ENCODE measurements at regions not wholly inside any gene's neighbourhood (a gene's known extent, or its start where the extent isn't known, plus 50 kb on each side); places are given as distances from the start of the nearest gene placed in this dataset.

- Histone ChIP-seq H3K4me3 (ENCODE audit: low read length) (peak overlapping the region; percentile 87), H3K9me3 (ENCODE audit: low read length) (peaks cover 7% of the 10 kb centered on the region), H3K27me3 (ENCODE audit: insufficient read depth, low read length, poor library complexity, severe bottlenecking) (no peaks in the 10 kb centered on the region), H3K36me3 (ENCODE audit: insufficient read depth, low read length) (no peaks in the 10 kb centered on the region), H3K4me1 (ENCODE audit: insufficient read depth, low read length) (peaks cover 17% of the 10 kb centered on the region), H3K27ac (ENCODE audit: low read depth, low read length) (peak overlapping the region; percentile 72)
- Mint-ChIP-seq H3K4me3 (no peak overlapping the region), H3K36me3 (peaks cover 0 to 2% (median 0%) of the 10 kb centered on the region in 3 donors), H3K27me3 (no peaks in the 10 kb centered on the region), H3K27ac (no peak overlapping the region), H3K9me3 (no peaks in the 10 kb centered on the region), H3K4me1 (peaks cover 0 to 7% (median 7%) of the 10 kb centered on the region in 3 donors)
- ChIA-PET POLR2A (interaction anchor here (1.0 to 6.0 kb wide), 11 partner anchors 8 to 66 kb away, joined by 4 to 100 read pairs (median 9); a partner anchor contains a TSS), CTCF (interaction anchor here (1.0 to 6.4 kb wide), 7 partner anchors 7 to 66 kb away, joined by 3 to 32 read pairs (median 11); a partner anchor contains a TSS)
- DNase-seq = no peak
These were observed 138.0 kb downstream of the HFE start for GRCh38 chr6:26224940-26225847.

GRCh38 chr6:26225848-26226578, 138.8 kb downstream of the HFE start:
- H3K4me1 Mint-ChIP-seq = peaks cover 0 to 7% (median 7%) of the 10 kb centered on the region in 3 donors
- POLR2A ChIA-PET = interaction anchor here (0.6 to 6.0 kb wide), 8 partner anchors 7 to 47 kb away, joined by 4 to 100 read pairs (median 8); a partner anchor contains a TSS

DNA sequence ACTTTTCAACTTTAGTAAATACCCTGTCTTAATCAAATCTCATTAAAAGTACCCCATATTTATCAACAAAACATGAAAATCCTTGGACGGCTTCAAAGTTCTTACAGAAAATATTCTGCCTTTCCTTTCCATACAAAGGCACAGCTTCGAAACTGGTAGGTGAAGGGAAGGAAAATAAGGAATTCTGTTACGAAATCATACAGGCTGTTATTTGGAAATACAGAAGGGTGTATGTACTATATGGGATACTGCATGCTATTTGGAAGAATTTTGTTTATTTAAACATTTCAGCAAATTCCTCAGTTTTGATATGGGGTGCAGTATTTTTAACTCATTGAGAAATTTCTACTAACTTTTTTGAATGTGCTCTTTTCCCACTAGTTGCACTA, 138.4 kb upstream of the BTN3A2 start:
- H3K27me3 ChIP-seq (ENCODE audit: insufficient read depth, low read length, poor library complexity, severe bottlenecking) = no peaks in the 10 kb centered on the region
- Mint-ChIP-seq H3K4me3 (peak overlapping the region in 2 of 7 donors; percentile 61 to 70), H3K27ac (peak overlapping the region in 1 of 8 donors; percentile 19), H3K36me3 (peaks cover 0 to 2% (median 0%) of the 10 kb centered on the region in 3 donors), H3K27me3 (no peaks in the 10 kb centered on the region), H3K4me1 (peaks cover 0 to 7% (median 7%) of the 10 kb centered on the region in 3 donors), H3K9me3 (no peaks in the 10 kb centered on the region)
- no peak overlapping the region for H3K4me3 ChIP-seq (ENCODE audit: low read length)
- peaks cover 7% of the 10 kb centered on the region for H3K9me3 ChIP-seq (ENCODE audit: low read length)
- ChIA-PET CTCF (interaction anchor here (1.5 to 6.4 kb wide), 4 partner anchors 11 to 38 kb away, joined by 3 to 32 read pairs (median 14); a partner anchor contains a TSS), POLR2A (interaction anchor here (0.6 to 6.0 kb wide), 5 partner anchors 10 to 47 kb away, joined by 3 to 45 read pairs (median 6); a partner anchor contains a TSS)
- no peaks in the 10 kb centered on the region for H3K36me3 ChIP-seq (ENCODE audit: insufficient read depth, low read length)
- H3K4me1 ChIP-seq (ENCODE audit: insufficient read depth, low read length) = peaks cover 17% of the 10 kb centered on the region
- no peak for DNase-seq
- H3K27ac ChIP-seq (ENCODE audit: low read depth, low read length) = no peak overlapping the region

More at GRCh38 chr6:26225848-26226578, 138.8 kb downstream of the HFE start:
- Histone ChIP-seq H3K27ac (ENCODE audit: low read depth, low read length) (no peak overlapping the region), H3K27me3 (ENCODE audit: insufficient read depth, low read length, poor library complexity, severe bottlenecking) (no peaks in the 10 kb centered on the region), H3K36me3 (ENCODE audit: insufficient read depth, low read length) (no peaks in the 10 kb centered on the region), H3K9me3 (ENCODE audit: low read length) (peaks cover 7% of the 10 kb centered on the region), H3K4me3 (ENCODE audit: low read length) (no peak overlapping the region), H3K4me1 (ENCODE audit: insufficient read depth, low read length) (peaks cover 17% of the 10 kb centered on the region)
- peak overlapping the region in 2 of 7 donors; percentile 61 to 70 for H3K4me3 Mint-ChIP-seq
- DNase-seq = no peak
- no peaks in the 10 kb centered on the region for H3K9me3 Mint-ChIP-seq
- peak overlapping the region in 1 of 8 donors; percentile 19 for H3K27ac Mint-ChIP-seq
- no peaks in the 10 kb centered on the region for H3K27me3 Mint-ChIP-seq
- CTCF ChIA-PET = interaction anchor here (2.1 to 6.4 kb wide), 5 partner anchors 8 to 46 kb away, joined by 7 to 32 read pairs (median 14); a partner anchor contains a TSS
- peaks cover 0 to 2% (median 0%) of the 10 kb centered on the region in 3 donors for H3K36me3 Mint-ChIP-seq

DNA sequence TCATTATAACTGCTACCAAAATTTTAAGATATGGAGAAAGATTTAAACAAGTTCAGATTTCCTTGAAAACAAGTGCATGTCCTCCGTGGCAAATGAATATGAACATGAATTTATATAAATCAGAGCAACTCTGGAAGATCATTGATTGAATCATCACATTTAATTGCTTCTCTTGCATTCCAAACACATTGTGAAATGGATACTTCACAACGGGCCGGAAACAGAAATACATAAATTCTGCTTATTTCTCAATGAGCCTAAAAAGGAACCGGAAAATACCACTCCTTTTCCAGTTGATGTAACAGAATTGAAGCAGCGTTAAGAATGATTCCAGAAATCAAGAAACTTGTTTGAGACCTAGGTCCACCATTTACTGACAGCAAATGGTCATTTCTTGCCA, 134.6 kb upstream of the BTN3A2 start:
- Histone ChIP-seq H3K4me1 (ENCODE audit: insufficient read depth, low read length) (peaks cover 16% of the 10 kb centered on the region), H3K36me3 (ENCODE audit: insufficient read depth, low read length) (no peaks in the 10 kb centered on the region), H3K27me3 (ENCODE audit: insufficient read depth, low read length, poor library complexity, severe bottlenecking) (no peaks in the 10 kb centered on the region), H3K27ac (ENCODE audit: low read depth, low read length) (no peak overlapping the region), H3K4me3 (ENCODE audit: low read length) (no peak overlapping the region), H3K9me3 (ENCODE audit: low read length) (peaks cover under 1% of the 10 kb centered on the region)
- no peaks in the 10 kb centered on the region for H3K9me3 Mint-ChIP-seq
- peaks cover 24 to 35% (median 26%) of the 10 kb centered on the region in 3 donors for H3K4me1 Mint-ChIP-seq
- no peak for DNase-seq
- H3K36me3 Mint-ChIP-seq = peaks cover 0 to 16% (median 0%) of the 10 kb centered on the region in 3 donors
- ChIA-PET CTCF (no interaction called here), POLR2A (interaction anchor here (1.2 kb wide), 1 partner anchor 14 kb away, joined by 5 read pairs; a partner anchor contains a TSS)
- peak overlapping the region in 1 of 8 donors; percentile 28 for H3K27ac Mint-ChIP-seq
- peaks cover 0 to 5% of the 10 kb centered on the region in 2 donors for H3K27me3 Mint-ChIP-seq
- peak overlapping the region in 1 of 7 donors; percentile 49 for H3K4me3 Mint-ChIP-seq

DNA sequence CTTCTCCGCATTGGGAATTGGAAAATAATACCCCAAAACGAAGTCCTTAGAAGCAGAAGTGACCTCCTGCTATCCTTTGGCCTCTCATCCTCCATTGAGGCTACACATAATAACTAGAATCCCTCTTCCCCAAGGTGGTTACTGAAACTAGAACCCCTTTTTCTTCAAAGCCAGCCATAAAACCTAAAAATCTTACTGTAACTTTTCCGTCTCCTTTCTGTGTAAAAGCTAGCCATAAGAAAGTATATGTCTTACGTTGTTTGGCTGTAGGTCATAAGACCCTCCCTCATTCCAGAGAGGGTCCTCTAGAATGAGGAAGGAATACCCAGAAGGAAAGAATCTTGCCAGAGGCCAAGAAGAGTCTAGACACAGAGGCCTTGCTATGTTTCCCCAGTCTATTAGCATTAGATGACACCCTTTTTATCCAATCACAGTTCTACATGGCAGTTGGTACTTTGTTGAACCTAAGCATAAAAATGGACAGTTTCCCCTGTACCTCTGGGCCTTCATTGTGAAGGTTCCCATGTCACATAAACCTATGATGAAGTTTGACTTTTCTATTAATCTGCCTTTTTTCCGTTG, 133.9 kb upstream of the BTN3A2 start:
- H3K4me3 Mint-ChIP-seq = peak overlapping the region in 1 of 7 donors; percentile 38
- H3K36me3 ChIP-seq (ENCODE audit: insufficient read depth, low read length) = no peaks in the 10 kb centered on the region

DNA sequence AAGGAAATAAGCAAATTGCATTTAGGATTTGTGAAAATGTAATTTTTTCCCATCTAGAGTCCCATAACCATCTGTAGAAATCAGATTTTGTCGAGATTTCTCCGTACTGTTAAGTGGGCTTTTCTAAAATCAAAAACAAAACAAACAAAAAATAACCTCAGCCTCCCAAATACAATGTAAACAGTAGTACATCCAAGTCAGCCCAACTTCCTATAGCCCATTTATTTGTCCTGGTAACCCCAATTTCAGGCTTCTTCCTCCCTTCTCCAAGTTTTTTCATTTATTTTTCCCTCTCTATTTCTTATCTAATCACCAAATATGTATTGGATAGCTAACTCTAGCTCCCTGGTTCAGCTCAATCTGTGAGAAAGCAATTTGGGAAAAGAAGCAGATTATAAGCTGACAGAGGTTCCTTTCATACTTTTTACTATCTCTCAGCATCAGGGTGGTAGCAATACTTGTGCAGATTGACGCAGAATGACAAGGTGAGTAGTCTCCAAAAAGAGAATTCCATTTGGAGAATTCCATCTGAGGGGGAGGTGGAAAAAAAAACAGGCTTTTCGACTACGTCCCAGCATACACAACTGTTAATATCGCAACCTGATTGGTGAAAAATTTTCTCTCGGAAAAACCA, 132.6 kb upstream of the BTN3A2 start:
- H3K27ac ChIP-seq (ENCODE audit: low read depth, low read length) = no peak overlapping the region
- peak overlapping the region; percentile 94 for H3K4me3 ChIP-seq (ENCODE audit: low read length)
- Mint-ChIP-seq H3K4me3 (peak overlapping the region; percentile 87 to 95 (median 91)), H3K27me3 (peaks cover 0 to 5% of the 10 kb centered on the region in 2 donors), H3K36me3 (peaks cover 0 to 14% (median 0%) of the 10 kb centered on the region in 3 donors), H3K27ac (peak overlapping the region; percentile 87 to 98 (median 96)), H3K4me1 (peaks cover 28 to 35% (median 32%) of the 10 kb centered on the region in 3 donors), H3K9me3 (no peaks in the 10 kb centered on the region)
- H3K9me3 ChIP-seq (ENCODE audit: low read length) = no peaks in the 10 kb centered on the region
- H3K4me1 ChIP-seq (ENCODE audit: insufficient read depth, low read length) = peaks cover 19% of the 10 kb centered on the region
- no peaks in the 10 kb centered on the region for H3K36me3 ChIP-seq (ENCODE audit: insufficient read depth, low read length)
- ChIA-PET CTCF (interaction anchor here (1.3 to 6.3 kb wide), 8 partner anchors 8 to 74 kb away, joined by 3 to 51 read pairs (median 8); a partner anchor contains a TSS), POLR2A (interaction anchor here (0.7 to 6.4 kb wide), 13 partner anchors 8 to 320 kb away, joined by 3 to 234 read pairs (median 45); a partner anchor contains a TSS)
- H3K27me3 ChIP-seq (ENCODE audit: insufficient read depth, low read length, poor library complexity, severe bottlenecking) = no peaks in the 10 kb centered on the region
- no peak for DNase-seq

More for the DNA sequence above, 133.9 kb upstream of the BTN3A2 start:
- ChIA-PET CTCF (no interaction called here), POLR2A (no interaction called here)
- H3K4me1 Mint-ChIP-seq = peaks cover 28 to 42% (median 32%) of the 10 kb centered on the region in 3 donors
- H3K4me3 ChIP-seq (ENCODE audit: low read length) = no peak overlapping the region
- H3K36me3 Mint-ChIP-seq = peaks cover 0 to 16% (median 0%) of the 10 kb centered on the region in 3 donors
- no peak overlapping the region for H3K27ac ChIP-seq (ENCODE audit: low read depth, low read length)
- peaks cover 19% of the 10 kb centered on the region for H3K4me1 ChIP-seq (ENCODE audit: insufficient read depth, low read length)
- H3K27ac Mint-ChIP-seq = peak overlapping the region in 2 of 8 donors; percentile 28 to 73
- peaks cover 0 to 5% of the 10 kb centered on the region in 2 donors for H3K27me3 Mint-ChIP-seq
- no peaks in the 10 kb centered on the region for H3K9me3 Mint-ChIP-seq
- no peak for DNase-seq
- H3K27me3 ChIP-seq (ENCODE audit: insufficient read depth, low read length, poor library complexity, severe bottlenecking) = no peaks in the 10 kb centered on the region
- no peaks in the 10 kb centered on the region for H3K9me3 ChIP-seq (ENCODE audit: low read length)

Measured in CD8-positive, alpha-beta memory T cell (primary cell).